ENCODE measurements at regions not wholly inside any gene's neighbourhood (a gene's known extent, or its start where the extent isn't known, plus 50 kb on each side); places are given as distances from the start of the nearest gene placed in this dataset.

DNA sequence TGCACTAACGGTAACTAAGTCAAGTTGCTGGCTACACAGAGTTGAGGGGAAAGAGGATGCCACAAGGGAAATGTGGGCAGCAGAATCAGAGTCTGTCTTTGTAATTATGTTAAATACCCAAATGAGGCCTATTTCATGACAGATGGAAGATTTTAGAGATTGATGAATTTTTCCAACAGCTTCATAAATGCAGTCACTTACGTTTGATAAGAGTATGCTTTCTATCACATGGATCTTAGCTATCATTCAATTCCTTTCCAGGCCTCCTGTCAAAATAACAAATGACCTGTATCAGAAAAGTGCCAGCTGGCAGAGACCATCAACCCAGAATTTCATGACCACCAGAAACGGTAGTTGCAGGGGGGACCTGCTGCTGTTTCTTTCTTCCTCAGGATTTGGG is 148.4 kb upstream of the PLPP4 start:
- Mint-ChIP-seq H3K9me3 (ENCODE audit: low read depth, unreplicated experiment) (no peaks in the 10 kb centered on the region), H3K36me3 (ENCODE audit: insufficient read depth, unreplicated experiment) (no peaks in the 10 kb centered on the region), H3K4me3 (ENCODE audit: low read depth, unreplicated experiment) (no peak overlapping the region), H3K4me1 (ENCODE audit: low read depth, unreplicated experiment) (no peaks in the 10 kb centered on the region), H3K27me3 (ENCODE audit: unreplicated experiment) (no peaks in the 10 kb centered on the region), H3K27ac (ENCODE audit: unreplicated experiment) (no peak overlapping the region)
- intact Hi-C loops (cut with micrococcal nuclease; ENCODE audit: unreplicated experiment) = no loop called here
- CTCF ChIA-PET = no interaction called here
- TF ChIP-seq, protein P1, sequence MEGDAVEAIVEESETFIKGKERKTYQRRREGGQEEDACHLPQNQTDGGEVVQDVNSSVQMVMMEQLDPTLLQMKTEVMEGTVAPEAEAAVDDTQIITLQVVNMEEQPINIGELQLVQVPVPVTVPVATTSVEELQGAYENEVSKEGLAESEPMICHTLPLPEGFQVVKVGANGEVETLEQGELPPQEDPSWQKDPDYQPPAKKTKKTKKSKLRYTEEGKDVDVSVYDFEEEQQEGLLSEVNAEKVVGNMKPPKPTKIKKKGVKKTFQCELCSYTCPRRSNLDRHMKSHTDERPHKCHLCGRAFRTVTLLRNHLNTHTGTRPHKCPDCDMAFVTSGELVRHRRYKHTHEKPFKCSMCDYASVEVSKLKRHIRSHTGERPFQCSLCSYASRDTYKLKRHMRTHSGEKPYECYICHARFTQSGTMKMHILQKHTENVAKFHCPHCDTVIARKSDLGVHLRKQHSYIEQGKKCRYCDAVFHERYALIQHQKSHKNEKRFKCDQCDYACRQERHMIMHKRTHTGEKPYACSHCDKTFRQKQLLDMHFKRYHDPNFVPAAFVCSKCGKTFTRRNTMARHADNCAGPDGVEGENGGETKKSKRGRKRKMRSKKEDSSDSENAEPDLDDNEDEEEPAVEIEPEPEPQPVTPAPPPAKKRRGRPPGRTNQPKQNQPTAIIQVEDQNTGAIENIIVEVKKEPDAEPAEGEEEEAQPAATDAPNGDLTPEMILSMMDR (IDR thresholded peaks at IDR 0.05; ENCODE audit: unreplicated experiment) = no peak
- no TSS peak for BruUV-seq (replicated peaks)
- DNase-seq = no peak

DNA sequence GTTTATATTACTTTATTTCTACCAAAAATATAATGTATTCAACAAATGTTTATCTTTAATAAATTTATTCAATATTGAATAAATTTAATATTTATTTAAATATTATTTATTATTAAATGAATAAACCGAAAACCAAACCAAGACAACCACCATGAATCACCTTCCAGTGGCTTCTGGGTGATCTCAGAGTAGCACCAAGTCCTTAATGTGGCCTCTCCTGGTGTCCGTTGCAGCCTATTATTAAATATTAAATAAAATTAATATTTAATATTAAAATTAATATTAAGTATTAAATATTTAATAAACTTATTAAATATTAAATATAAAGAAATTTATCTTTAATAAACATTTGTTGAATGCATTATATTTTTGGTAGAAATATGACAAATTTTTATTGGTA is 143.3 kb upstream of the PLPP4 start:
- intact Hi-C loops (cut with micrococcal nuclease; ENCODE audit: unreplicated experiment) = no loop called here
- Mint-ChIP-seq H3K36me3 (ENCODE audit: insufficient read depth, unreplicated experiment) (no peaks in the 10 kb centered on the region), H3K27ac (ENCODE audit: unreplicated experiment) (no peak overlapping the region), H3K4me3 (ENCODE audit: low read depth, unreplicated experiment) (no peak overlapping the region), H3K9me3 (ENCODE audit: low read depth, unreplicated experiment) (no peaks in the 10 kb centered on the region), H3K27me3 (ENCODE audit: unreplicated experiment) (peaks cover 9% of the 10 kb centered on the region), H3K4me1 (ENCODE audit: low read depth, unreplicated experiment) (no peaks in the 10 kb centered on the region)
- BruUV-seq (replicated peaks) = no TSS peak
- CTCF ChIA-PET = no interaction called here
- DNase-seq = no peak
- TF ChIP-seq, protein P1 (IDR thresholded peaks at IDR 0.05; ENCODE audit: unreplicated experiment) = no peak

DNA sequence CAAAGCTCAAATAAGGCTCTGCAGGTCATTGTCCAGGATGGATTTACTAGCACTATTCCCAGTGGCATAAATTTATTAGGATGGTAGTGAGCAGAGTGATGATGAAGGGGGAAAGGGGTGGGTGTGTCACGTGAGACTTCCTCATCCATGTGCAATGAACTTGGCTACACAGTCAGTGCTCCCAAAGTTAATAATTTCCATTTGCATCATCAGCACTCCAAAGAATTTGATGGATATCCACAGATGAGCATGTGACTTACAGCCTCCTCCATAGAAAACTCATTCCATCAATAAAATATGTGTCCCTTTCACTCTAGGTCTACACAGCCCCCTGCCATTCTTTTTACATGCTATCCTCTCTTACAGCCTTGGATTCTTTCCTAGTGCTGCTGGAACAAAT is 142.6 kb upstream of the PLPP4 start:
- Mint-ChIP-seq H3K4me1 (ENCODE audit: low read depth, unreplicated experiment) (no peaks in the 10 kb centered on the region), H3K4me3 (ENCODE audit: low read depth, unreplicated experiment) (no peak overlapping the region), H3K27me3 (ENCODE audit: unreplicated experiment) (peaks cover 9% of the 10 kb centered on the region), H3K9me3 (ENCODE audit: low read depth, unreplicated experiment) (no peaks in the 10 kb centered on the region), H3K36me3 (ENCODE audit: insufficient read depth, unreplicated experiment) (no peaks in the 10 kb centered on the region), H3K27ac (ENCODE audit: unreplicated experiment) (no peak overlapping the region)
- CTCF ChIA-PET = no interaction called here
- no peak for DNase-seq
- intact Hi-C loops (cut with micrococcal nuclease; ENCODE audit: unreplicated experiment) = no loop called here
- TF ChIP-seq, protein P1 (IDR thresholded peaks at IDR 0.05; ENCODE audit: unreplicated experiment) = no peak
- BruUV-seq (replicated peaks) = no TSS peak

DNA sequence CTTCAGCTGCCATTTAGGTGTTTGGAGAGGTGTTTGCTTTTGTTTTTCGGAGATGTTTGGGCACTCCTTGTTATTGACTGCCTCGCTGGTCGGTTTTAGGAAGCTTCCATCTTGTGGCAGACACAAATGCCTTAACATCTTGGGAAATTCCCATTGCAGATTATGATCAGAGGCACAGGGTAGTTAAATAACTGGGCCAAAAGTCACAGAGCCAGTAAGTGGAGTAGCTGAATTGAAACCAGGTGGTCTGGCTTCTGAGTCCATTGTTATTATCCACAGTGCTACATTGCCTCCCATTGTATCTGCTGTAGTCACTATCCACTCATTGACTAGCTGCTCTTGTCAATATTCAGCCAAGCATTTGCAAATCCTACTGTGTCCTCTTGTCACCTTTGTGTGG is 138.2 kb upstream of the PLPP4 start:
- intact Hi-C loops (cut with micrococcal nuclease; ENCODE audit: unreplicated experiment) = no loop called here
- H3K27me3 Mint-ChIP-seq (ENCODE audit: unreplicated experiment) = peaks cover 22% of the 10 kb centered on the region
- no peak overlapping the region for H3K4me3 Mint-ChIP-seq (ENCODE audit: low read depth, unreplicated experiment)
- H3K4me1 Mint-ChIP-seq (ENCODE audit: low read depth, unreplicated experiment) = no peaks in the 10 kb centered on the region
- H3K27ac Mint-ChIP-seq (ENCODE audit: unreplicated experiment) = no peak overlapping the region
- BruUV-seq (replicated peaks) = no TSS peak
- no peaks in the 10 kb centered on the region for H3K36me3 Mint-ChIP-seq (ENCODE audit: insufficient read depth, unreplicated experiment)
- H3K9me3 Mint-ChIP-seq (ENCODE audit: low read depth, unreplicated experiment) = no peaks in the 10 kb centered on the region
- DNase-seq = no peak
- TF ChIP-seq, protein P1 (IDR thresholded peaks at IDR 0.05; ENCODE audit: unreplicated experiment) = no peak
- CTCF ChIA-PET = interaction anchor here (0.6 kb wide), 1 partner anchor 467 kb away, joined by 6 read pairs; no protein-coding TSS in a partner anchor

DNA sequence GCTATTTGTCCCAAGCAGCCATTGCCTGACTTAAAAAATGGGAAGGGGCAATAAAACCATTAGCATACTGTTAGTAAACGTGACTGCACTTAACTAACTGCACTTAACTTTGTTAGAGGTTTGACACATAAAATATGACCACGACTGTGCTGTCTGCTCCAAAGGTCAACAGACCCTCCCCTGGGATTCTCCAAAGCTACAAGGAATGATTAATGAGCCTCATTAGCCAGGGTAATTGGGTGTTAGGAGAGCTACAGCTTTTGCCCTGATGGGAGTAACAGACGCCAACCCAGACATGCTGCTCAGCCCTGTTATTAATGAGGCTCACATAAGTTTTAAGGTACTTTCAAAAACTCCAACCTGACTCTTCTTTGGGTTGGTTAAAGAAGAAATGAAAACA is 129.4 kb upstream of the PLPP4 start:
- H3K4me3 Mint-ChIP-seq (ENCODE audit: low read depth, unreplicated experiment) = no peak overlapping the region

More for the DNA sequence above, 129.4 kb upstream of the PLPP4 start:
- Mint-ChIP-seq H3K36me3 (ENCODE audit: insufficient read depth, unreplicated experiment) (no peaks in the 10 kb centered on the region), H3K27me3 (ENCODE audit: unreplicated experiment) (peaks cover 13% of the 10 kb centered on the region), H3K27ac (ENCODE audit: unreplicated experiment) (no peak overlapping the region), H3K9me3 (ENCODE audit: low read depth, unreplicated experiment) (no peaks in the 10 kb centered on the region), H3K4me1 (ENCODE audit: low read depth, unreplicated experiment) (no peaks in the 10 kb centered on the region)
- CTCF ChIA-PET = no interaction called here
- TF ChIP-seq, protein P1 (IDR thresholded peaks at IDR 0.05; ENCODE audit: unreplicated experiment) = no peak
- DNase-seq = no peak
- BruUV-seq (replicated peaks) = no TSS peak
- intact Hi-C loops (cut with micrococcal nuclease; ENCODE audit: unreplicated experiment) = no loop called here
